Left lung (tissue), 4 donors: ENCODE measurements at regions not wholly inside any gene's neighbourhood (a gene's known extent, or its start where the extent isn't known, plus 50 kb on each side); places are given as distances from the start of the nearest gene placed in this dataset.

Experiments used
- ATAC-seq: fragments of 200-7000 bp; cut with Tn5 transposase; one replicate; pipeline ENCODE4 v1.9.1; 2020; ENCODE audit warnings: moderate library complexity
- DNase-seq, 4 donors: peaks; one replicate each; pipeline ENCODE4 v3.0.0-alpha.2; 2013 to 2020
- H3K27ac ChIP-seq, 2 donors: fragments of 200-600 bp; sonication (generic) in 1 of 2; one replicate each; pipeline versions ENCODE4 v1.5.0 to v1.8.0; 2020 to 2021
- H3K27me3 ChIP-seq, 2 donors: fragments of 200-600 bp; sonication (generic) in 1 of 2; one replicate each; pipeline versions ENCODE4 v1.5.0 to v1.8.0; 2020 to 2021
- H3K36me3 ChIP-seq, 2 donors: fragments of 200-600 bp; sonication (generic) in 1 of 2; one replicate each; pipeline versions ENCODE4 v1.5.0 to v1.8.0; 2020 to 2021
- H3K4me1 ChIP-seq, 2 donors: fragments of 200-600 bp; one replicate each; pipeline ENCODE4 v1.8.0; 2021
- H3K4me3 ChIP-seq, 2 donors: fragments of 200-600 bp; sonication (generic) in 1 of 2; one replicate each; pipeline versions ENCODE4 v1.5.0 to v1.8.0; 2020 to 2021; ENCODE audit warnings: mild to moderate bottlenecking in 1 of 2
- H3K9me3 ChIP-seq, 2 donors: fragments of 200-600 bp; sonication (generic) in 1 of 2; one replicate each; pipeline versions ENCODE4 v1.5.0 to v1.8.0; 2020 to 2021
- CTCF ChIP-seq, 2 donors: fragments of 200-600 bp; sonication (generic) in 1 of 2; IDR thresholded peaks; one replicate each; pipeline versions ENCODE4 v1.5.0 to v1.8.0; 2021; ENCODE audit warnings: antibody characterized with exemption in 2 of 2
- intact Hi-C, 2 donors: fragments of 100-400 bp; cut with DNase I; formaldehyde crosslinking; loops; one replicate each; pipeline versions ENCODE4 v1.11.2 to v1.14.2; 2022
- donor health status: DM: no; HTN: yes; CAD: no.
- donor health status: DM: no; HTN: no; CAD: no.

- Histone ChIP-seq H3K9me3 (no peaks in the 10 kb centered on the region), H3K36me3 (no peaks in the 10 kb centered on the region), H3K4me1 (no peaks in the 10 kb centered on the region), H3K27me3 (no peaks in the 10 kb centered on the region), H3K4me3 (no peak overlapping the region), H3K27ac (no peak overlapping the region)
- ATAC-seq (no peak), DNase-seq (no peak)
- intact Hi-C loops: no loop called here
- TF ChIP-seq CTCF (IDR thresholded peaks at IDR 0.05): no peak
Observed at GRCh38 chr4:104942990-104943743, 203.5 kb upstream of the TET2 start.

GRCh38 chr4:104944596-104944995 is 202.1 kb upstream of the TET2 start:
- no peaks in the 10 kb centered on the region for H3K4me1 ChIP-seq
- TF ChIP-seq CTCF (IDR thresholded peaks at IDR 0.05): no peak
- no peak for ATAC-seq
- no peak overlapping the region for H3K4me3 ChIP-seq
- H3K9me3 ChIP-seq: no peaks in the 10 kb centered on the region
- intact Hi-C loops: no loop called here
- H3K36me3 ChIP-seq: no peaks in the 10 kb centered on the region
- no peaks in the 10 kb centered on the region for H3K27me3 ChIP-seq
- H3K27ac ChIP-seq: no peak overlapping the region
- DNase-seq: no peak

- no peak overlapping the region for H3K4me3 ChIP-seq
- H3K4me1 ChIP-seq: peaks cover 6 to 17% of the 10 kb centered on the region in 2 donors
- DNase-seq: no peak
- H3K36me3 ChIP-seq: no peaks in the 10 kb centered on the region
- H3K27ac ChIP-seq: no peak overlapping the region
- no peaks in the 10 kb centered on the region for H3K27me3 ChIP-seq
- no peak for TF ChIP-seq CTCF (IDR thresholded peaks at IDR 0.05)
- intact Hi-C loops: no loop called here
- H3K9me3 ChIP-seq: peaks cover 0 to 11% of the 10 kb centered on the region in 2 donors
- ATAC-seq: no peak
Observed at GRCh38 chr4:104964410-104965175, 182.1 kb upstream of the TET2 start.

GRCh38 chr4:104966349-104967033 is 180.2 kb upstream of the TET2 start:
- no peak for TF ChIP-seq CTCF (IDR thresholded peaks at IDR 0.05)
- Histone ChIP-seq H3K4me3 (no peak overlapping the region), H3K27ac (peak overlapping the region; percentile 45 to 73), H3K9me3 (peaks cover 0 to 1% of the 10 kb centered on the region in 2 donors), H3K36me3 (no peaks in the 10 kb centered on the region), H3K27me3 (no peaks in the 10 kb centered on the region), H3K4me1 (peaks cover 6 to 18% of the 10 kb centered on the region in 2 donors)
- ATAC-seq (peak; percentile 91), DNase-seq (peak in 1 of 4 donors; percentile 57)
- intact Hi-C loops: no loop called here

- TF ChIP-seq CTCF (IDR thresholded peaks at IDR 0.05): no peak
- DNase-seq (peak in 2 of 4 donors; percentile 44 to 45), ATAC-seq (peak; percentile 88)
- Histone ChIP-seq H3K4me3 (no peak overlapping the region), H3K36me3 (no peaks in the 10 kb centered on the region), H3K9me3 (no peaks in the 10 kb centered on the region), H3K27me3 (no peaks in the 10 kb centered on the region), H3K4me1 (peaks cover 6 to 18% of the 10 kb centered on the region in 2 donors), H3K27ac (peak overlapping the region; percentile 45 to 73)
- intact Hi-C loops: no loop called here
Observed at GRCh38 chr4:104967034-104967401, 179.7 kb upstream of the TET2 start.
